NCI-H128 (cell line): ENCODE measurements at regions not wholly inside any gene's neighbourhood (a gene's known extent, or its start where the extent isn't known, plus 50 kb on each side); places are given as distances from the start of the nearest gene placed in this dataset.
"Not testable (repeated sequence)": the region's sequence is repeated elsewhere in the genome, so short reads cannot be mapped to it uniquely, and the experiment has no call there.

Experiments used
- DNase-seq: peaks from one replicate; lab custom pipeline; 2025; ENCODE audit not compliant: unreplicated experiment; lab: John Stamatoyannopoulos, UW

- no peak for DNase-seq
Measured at GRCh38 chr4:181792641-181793040, 450.6 kb upstream of the TENM3 start.

GRCh38 chr4:181793096-181793495 lies 450.1 kb upstream of the TENM3 start:
- peak; percentile 40 for DNase-seq

GRCh38 chr4:181796502-181796901 lies 446.7 kb upstream of the TENM3 start:
- no peak for DNase-seq

GRCh38 chr4:181798536-181798935 lies 444.7 kb upstream of the TENM3 start:
- no peak for DNase-seq

- DNase-seq: no peak
Measured at GRCh38 chr4:181799561-181800069, 443.6 kb upstream of the TENM3 start.

- no peak for DNase-seq
Measured at GRCh38 chr4:181802207-181802606, 441.0 kb upstream of the TENM3 start.

- no peak for DNase-seq
Measured at GRCh38 chr4:181807771-181808170, 435.4 kb upstream of the TENM3 start.

GRCh38 chr4:181810711-181811110 lies 432.5 kb upstream of the TENM3 start:
- DNase-seq: no peak

GRCh38 chr4:181811550-181811949 lies 431.7 kb upstream of the TENM3 start:
- DNase-seq: not testable (repeated sequence)

- DNase-seq: no peak
Measured at GRCh38 chr4:181819946-181820345, 423.3 kb upstream of the TENM3 start.

GRCh38 chr4:181820553-181820952 lies 422.6 kb upstream of the TENM3 start:
- DNase-seq: no peak

GRCh38 chr4:181821039-181822004 lies 421.9 kb upstream of the TENM3 start:
- no peak for DNase-seq

- DNase-seq: peak; percentile 2
Measured at GRCh38 chr4:181822005-181822375, 421.2 kb upstream of the TENM3 start.

GRCh38 chr4:181823183-181823582 lies 420.0 kb upstream of the TENM3 start:
- DNase-seq: no peak

- DNase-seq: no peak
Measured at GRCh38 chr4:181823645-181824044, 419.6 kb upstream of the TENM3 start.

GRCh38 chr4:181825564-181825963 lies 417.6 kb upstream of the TENM3 start:
- no peak for DNase-seq

GRCh38 chr4:181827246-181827645 lies 416.0 kb upstream of the TENM3 start:
- no peak for DNase-seq

GRCh38 chr4:181830404-181831035 lies 412.7 kb upstream of the TENM3 start:
- DNase-seq: no peak

GRCh38 chr4:181834071-181834470 lies 409.1 kb upstream of the TENM3 start:
- no peak for DNase-seq

- DNase-seq: no peak
Measured at GRCh38 chr4:181835348-181835747, 407.9 kb upstream of the TENM3 start.

- no peak for DNase-seq
Measured at GRCh38 chr4:181838253-181838652, 404.9 kb upstream of the TENM3 start.

GRCh38 chr4:181843797-181844196 lies 399.4 kb upstream of the TENM3 start:
- not testable (repeated sequence) for DNase-seq
